ENCODE measurements at regions not wholly inside any gene's neighbourhood (a gene's known extent, or its start where the extent isn't known, plus 50 kb on each side); places are given as distances from the start of the nearest gene placed in this dataset.

DNA sequence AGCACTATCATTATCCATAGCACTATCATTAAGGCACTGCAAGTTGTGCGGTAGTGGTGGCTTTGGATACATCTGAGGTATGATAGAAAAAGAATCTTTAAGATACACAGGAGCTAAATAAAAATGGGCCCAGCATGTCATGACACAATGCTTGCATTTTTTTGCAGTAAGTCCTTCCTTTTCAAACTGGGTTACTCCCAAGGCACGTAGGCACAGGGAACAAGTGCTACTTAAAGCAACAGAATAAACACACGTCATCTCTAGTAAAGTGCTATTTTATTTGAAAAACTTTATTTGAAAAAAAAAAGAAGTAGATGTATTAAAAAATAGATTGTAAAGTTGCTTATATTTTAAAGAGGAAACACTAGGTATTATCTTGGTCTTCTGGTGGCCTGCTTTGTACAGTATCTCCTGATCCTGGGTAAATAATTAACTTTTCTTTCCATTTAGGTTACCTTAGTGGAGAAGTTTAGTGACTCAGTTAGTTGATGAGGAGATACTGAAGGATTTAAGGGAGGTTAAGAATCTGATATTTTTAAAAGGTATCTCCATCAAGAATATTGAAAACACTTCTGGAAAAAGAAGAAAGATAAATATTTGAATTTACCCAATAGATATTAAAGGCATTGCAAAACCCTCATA is 129.6 kb downstream of the EDN1 start:
- H3K4me2 ChIP-seq (ENCODE audit: low read length), result no peak overlapping the region
- no peaks in the 10 kb centered on the region for H4K20me1 ChIP-seq (ENCODE audit: insufficient read depth)
- H3K4me3 ChIP-seq (ENCODE audit: low read length), result no peak overlapping the region
- no peaks in the 10 kb centered on the region for H3K36me3 ChIP-seq (ENCODE audit: insufficient read depth, low read length)
- no peaks in the 10 kb centered on the region for H3K9me3 ChIP-seq (ENCODE audit: low read length)
- no peaks in the 10 kb centered on the region for H3K79me2 ChIP-seq (replicated peaks; ENCODE audit: insufficient read depth, low read length)
- TF ChIP-seq EP300 (conservative IDR thresholded peaks at IDR 0.05; ENCODE audit: poor library complexity, severe bottlenecking) (no peak), TAF1 (IDR thresholded peaks at IDR 0.05; ENCODE audit: low read depth) (no peak), RAD21 (conservative IDR thresholded peaks at IDR 0.05) (no peak), POLR2AphosphoS5 (IDR thresholded peaks at IDR 0.05) (no peak), SMC3 (conservative IDR thresholded peaks at IDR 0.05; ENCODE audit: poor library complexity) (no peak)
- H3K27me3 ChIP-seq (ENCODE audit: insufficient read depth, low read depth, low read length), result no peaks in the 10 kb centered on the region
- no peaks in the 10 kb centered on the region for H3K9me2 ChIP-seq (ENCODE audit: insufficient read depth, low read length)
- H3F3A ChIP-seq (ENCODE audit: insufficient read depth, low read length, poor library complexity, severe bottlenecking), result no peaks in the 10 kb centered on the region
- H2AFZ ChIP-seq (ENCODE audit: low read depth, low read length), result no peak overlapping the region
- no peak overlapping the region for H3K9ac ChIP-seq (ENCODE audit: low read length)
- no peak overlapping the region for H3K27ac ChIP-seq (ENCODE audit: low read length)

DNA sequence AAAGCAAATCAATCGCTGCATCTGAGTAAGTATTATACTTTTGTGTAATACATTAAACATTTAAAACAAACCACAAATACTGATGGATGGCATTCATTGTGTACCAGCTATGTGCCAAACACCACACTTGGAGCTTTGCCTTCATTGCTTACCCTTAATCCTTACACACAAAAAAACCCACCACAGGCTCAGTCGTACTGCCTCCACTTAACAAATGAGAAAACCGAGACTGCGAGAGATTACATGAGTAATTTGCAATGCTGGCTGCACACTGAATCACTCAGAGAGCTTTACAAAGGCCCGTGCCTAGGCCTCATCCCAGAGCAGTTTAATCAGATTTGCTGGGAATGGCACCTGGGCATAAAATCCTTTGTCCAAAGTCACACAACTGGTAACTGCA is 130.5 kb downstream of the EDN1 start:
- Histone ChIP-seq H3K27me3 (ENCODE audit: insufficient read depth, low read depth, low read length) (no peaks in the 10 kb centered on the region), H3K9me2 (ENCODE audit: insufficient read depth, low read length) (no peaks in the 10 kb centered on the region), H3K4me3 (ENCODE audit: low read length) (no peak overlapping the region), H3K9me3 (ENCODE audit: low read length) (no peaks in the 10 kb centered on the region), H3K36me3 (ENCODE audit: insufficient read depth, low read length) (no peaks in the 10 kb centered on the region), H3K4me2 (ENCODE audit: low read length) (no peak overlapping the region), H3K27ac (ENCODE audit: low read length) (no peak overlapping the region), H3K9ac (ENCODE audit: low read length) (no peak overlapping the region), H3K79me2 (replicated peaks; ENCODE audit: insufficient read depth, low read length) (no peaks in the 10 kb centered on the region), H4K20me1 (ENCODE audit: insufficient read depth) (no peaks in the 10 kb centered on the region), H3F3A (ENCODE audit: insufficient read depth, low read length, poor library complexity, severe bottlenecking) (no peaks in the 10 kb centered on the region), H2AFZ (ENCODE audit: low read depth, low read length) (no peak overlapping the region)
- TF ChIP-seq, protein P1, sequence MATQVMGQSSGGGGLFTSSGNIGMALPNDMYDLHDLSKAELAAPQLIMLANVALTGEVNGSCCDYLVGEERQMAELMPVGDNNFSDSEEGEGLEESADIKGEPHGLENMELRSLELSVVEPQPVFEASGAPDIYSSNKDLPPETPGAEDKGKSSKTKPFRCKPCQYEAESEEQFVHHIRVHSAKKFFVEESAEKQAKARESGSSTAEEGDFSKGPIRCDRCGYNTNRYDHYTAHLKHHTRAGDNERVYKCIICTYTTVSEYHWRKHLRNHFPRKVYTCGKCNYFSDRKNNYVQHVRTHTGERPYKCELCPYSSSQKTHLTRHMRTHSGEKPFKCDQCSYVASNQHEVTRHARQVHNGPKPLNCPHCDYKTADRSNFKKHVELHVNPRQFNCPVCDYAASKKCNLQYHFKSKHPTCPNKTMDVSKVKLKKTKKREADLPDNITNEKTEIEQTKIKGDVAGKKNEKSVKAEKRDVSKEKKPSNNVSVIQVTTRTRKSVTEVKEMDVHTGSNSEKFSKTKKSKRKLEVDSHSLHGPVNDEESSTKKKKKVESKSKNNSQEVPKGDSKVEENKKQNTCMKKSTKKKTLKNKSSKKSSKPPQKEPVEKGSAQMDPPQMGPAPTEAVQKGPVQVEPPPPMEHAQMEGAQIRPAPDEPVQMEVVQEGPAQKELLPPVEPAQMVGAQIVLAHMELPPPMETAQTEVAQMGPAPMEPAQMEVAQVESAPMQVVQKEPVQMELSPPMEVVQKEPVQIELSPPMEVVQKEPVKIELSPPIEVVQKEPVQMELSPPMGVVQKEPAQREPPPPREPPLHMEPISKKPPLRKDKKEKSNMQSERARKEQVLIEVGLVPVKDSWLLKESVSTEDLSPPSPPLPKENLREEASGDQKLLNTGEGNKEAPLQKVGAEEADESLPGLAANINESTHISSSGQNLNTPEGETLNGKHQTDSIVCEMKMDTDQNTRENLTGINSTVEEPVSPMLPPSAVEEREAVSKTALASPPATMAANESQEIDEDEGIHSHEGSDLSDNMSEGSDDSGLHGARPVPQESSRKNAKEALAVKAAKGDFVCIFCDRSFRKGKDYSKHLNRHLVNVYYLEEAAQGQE (IDR thresholded peaks at IDR 0.05; ENCODE audit: borderline replicate concordance), result no peak
- TF ChIP-seq TAF1 (IDR thresholded peaks at IDR 0.05; ENCODE audit: low read depth) (no peak), SMC3 (conservative IDR thresholded peaks at IDR 0.05; ENCODE audit: poor library complexity) (no peak), EP300 (conservative IDR thresholded peaks at IDR 0.05; ENCODE audit: poor library complexity, severe bottlenecking) (no peak), MXI1 (conservative IDR thresholded peaks at IDR 0.05; ENCODE audit: poor library complexity, severe bottlenecking) (no peak), RAD21 (conservative IDR thresholded peaks at IDR 0.05) (no peak), POLR2AphosphoS5 (IDR thresholded peaks at IDR 0.05) (no peak)

DNA sequence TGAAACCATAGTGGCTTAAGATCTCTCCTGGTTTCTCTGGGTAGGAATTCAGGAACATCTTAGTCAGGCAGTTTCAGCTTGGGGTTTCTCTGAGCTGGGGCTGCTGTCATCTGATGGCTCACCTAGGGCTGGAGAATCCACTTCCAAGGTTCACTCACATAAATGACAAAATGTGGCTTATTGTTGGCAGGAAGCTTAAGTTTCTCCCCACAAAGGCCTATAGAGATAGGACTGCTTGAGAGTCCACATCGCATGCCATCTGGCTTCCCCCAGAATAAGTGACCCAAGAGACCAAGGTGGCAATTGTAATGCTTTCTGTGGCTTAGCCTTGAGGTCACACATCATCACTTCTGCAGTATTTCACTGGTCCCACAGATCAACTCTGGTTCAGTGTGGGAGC is 131.4 kb downstream of the EDN1 start:
- TF ChIP-seq EP300 (conservative IDR thresholded peaks at IDR 0.05; ENCODE audit: poor library complexity, severe bottlenecking) (no peak), MXI1 (conservative IDR thresholded peaks at IDR 0.05; ENCODE audit: poor library complexity, severe bottlenecking) (no peak), TAF1 (IDR thresholded peaks at IDR 0.05; ENCODE audit: low read depth) (no peak), EZH2 (IDR thresholded peaks at IDR 0.05; ENCODE audit: borderline replicate concordance, insufficient read depth, low read length, poor library complexity, severe bottlenecking) (no peak), SMC3 (conservative IDR thresholded peaks at IDR 0.05; ENCODE audit: poor library complexity) (no peak), RAD21 (conservative IDR thresholded peaks at IDR 0.05) (no peak), POLR2AphosphoS5 (IDR thresholded peaks at IDR 0.05) (no peak)
- TF ChIP-seq, protein P2, sequence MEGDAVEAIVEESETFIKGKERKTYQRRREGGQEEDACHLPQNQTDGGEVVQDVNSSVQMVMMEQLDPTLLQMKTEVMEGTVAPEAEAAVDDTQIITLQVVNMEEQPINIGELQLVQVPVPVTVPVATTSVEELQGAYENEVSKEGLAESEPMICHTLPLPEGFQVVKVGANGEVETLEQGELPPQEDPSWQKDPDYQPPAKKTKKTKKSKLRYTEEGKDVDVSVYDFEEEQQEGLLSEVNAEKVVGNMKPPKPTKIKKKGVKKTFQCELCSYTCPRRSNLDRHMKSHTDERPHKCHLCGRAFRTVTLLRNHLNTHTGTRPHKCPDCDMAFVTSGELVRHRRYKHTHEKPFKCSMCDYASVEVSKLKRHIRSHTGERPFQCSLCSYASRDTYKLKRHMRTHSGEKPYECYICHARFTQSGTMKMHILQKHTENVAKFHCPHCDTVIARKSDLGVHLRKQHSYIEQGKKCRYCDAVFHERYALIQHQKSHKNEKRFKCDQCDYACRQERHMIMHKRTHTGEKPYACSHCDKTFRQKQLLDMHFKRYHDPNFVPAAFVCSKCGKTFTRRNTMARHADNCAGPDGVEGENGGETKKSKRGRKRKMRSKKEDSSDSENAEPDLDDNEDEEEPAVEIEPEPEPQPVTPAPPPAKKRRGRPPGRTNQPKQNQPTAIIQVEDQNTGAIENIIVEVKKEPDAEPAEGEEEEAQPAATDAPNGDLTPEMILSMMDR (IDR thresholded peaks at IDR 0.05; ENCODE audit: poor library complexity, severe bottlenecking), result no peak
- TF ChIP-seq, protein P1 (IDR thresholded peaks at IDR 0.05; ENCODE audit: borderline replicate concordance), result no peak
- Histone ChIP-seq H3K4me2 (ENCODE audit: low read length) (no peak overlapping the region), H3K79me2 (replicated peaks; ENCODE audit: insufficient read depth, low read length) (no peaks in the 10 kb centered on the region), H3K27ac (ENCODE audit: low read length) (no peak overlapping the region), H3K36me3 (ENCODE audit: insufficient read depth, low read length) (no peaks in the 10 kb centered on the region), H2AFZ (ENCODE audit: low read depth, low read length) (no peak overlapping the region), H3K9ac (ENCODE audit: low read length) (no peak overlapping the region), H3K27me3 (ENCODE audit: insufficient read depth, low read depth, low read length) (no peaks in the 10 kb centered on the region), H3K9me3 (ENCODE audit: low read length) (no peaks in the 10 kb centered on the region), H3K4me3 (ENCODE audit: low read length) (no peak overlapping the region), H3F3A (ENCODE audit: insufficient read depth, low read length, poor library complexity, severe bottlenecking) (no peaks in the 10 kb centered on the region), H3K9me2 (ENCODE audit: insufficient read depth, low read length) (no peaks in the 10 kb centered on the region), H4K20me1 (ENCODE audit: insufficient read depth) (no peaks in the 10 kb centered on the region)
